GM06990 (cell line): ENCODE measurements at regions not wholly inside any gene's neighbourhood (a gene's known extent, or its start where the extent isn't known, plus 50 kb on each side); places are given as distances from the start of the nearest gene placed in this dataset.

Source experiments
- DNase-seq: peaks from one replicate; pipeline ENCODE4 v3.0.0-alpha.2; 2011; ENCODE audit not compliant: insufficient read length; ENCODE audit errors: extremely low read depth
- H3K27me3 ChIP-seq: replicated peaks from 2 replicates; pipeline ENCODE4 v1.6.0; 2011; ENCODE audit warnings: low read length; ENCODE audit not compliant: control insufficient read depth, insufficient read depth
- H3K36me3 ChIP-seq: 2 replicates; pipeline ENCODE4 v1.5.1; 2011; ENCODE audit warnings: low read length; ENCODE audit not compliant: control insufficient read depth, insufficient read depth
- H3K4me3 ChIP-seq: replicated peaks from 2 replicates; pipeline ENCODE4 v1.5.1; 2011; ENCODE audit warnings: low read depth, mild to moderate bottlenecking, control low read depth, low read length
- CTCF ChIP-seq: IDR thresholded peaks from 2 replicates; pipeline ENCODE4 v1.5.1; 2011; ENCODE audit warnings: low read length, control low read depth, mild to moderate bottlenecking, inconsistent platforms; ENCODE audit not compliant: insufficient read depth, poor library complexity, severe bottlenecking

- TF ChIP-seq CTCF, result no peak
- Histone ChIP-seq H3K4me3 (no peak overlapping the region), H3K36me3 (no peaks in the 10 kb centered on the region), H3K27me3 (no peaks in the 10 kb centered on the region)
- DNase-seq, result no peak
Observed at GRCh38 chr13:89227356-89227755, 1556.2 kb downstream of the SLITRK5 start.

- Histone ChIP-seq H3K36me3 (no peaks in the 10 kb centered on the region), H3K27me3 (no peaks in the 10 kb centered on the region), H3K4me3 (no peak overlapping the region)
- no peak for TF ChIP-seq CTCF
- no peak for DNase-seq
Observed at GRCh38 chr13:89238496-89238895, 1567.3 kb downstream of the SLITRK5 start.

GRCh38 chr13:89239361-89240127 is 1568.4 kb downstream of the SLITRK5 start:
- H3K27me3 ChIP-seq, result no peaks in the 10 kb centered on the region
- H3K4me3 ChIP-seq, result no peak overlapping the region
- H3K36me3 ChIP-seq, result no peaks in the 10 kb centered on the region
- no peak for TF ChIP-seq CTCF
- no peak for DNase-seq

- Histone ChIP-seq H3K36me3 (no peaks in the 10 kb centered on the region), H3K27me3 (no peaks in the 10 kb centered on the region), H3K4me3 (no peak overlapping the region)
- no peak for DNase-seq
- no peak for TF ChIP-seq CTCF
Observed at GRCh38 chr13:89255844-89256406, 1584.8 kb downstream of the SLITRK5 start.

- DNase-seq, result no peak
- no peak for TF ChIP-seq CTCF
- Histone ChIP-seq H3K4me3 (no peak overlapping the region), H3K27me3 (no peaks in the 10 kb centered on the region), H3K36me3 (no peaks in the 10 kb centered on the region)
Observed at GRCh38 chr13:89267734-89268133, 1596.6 kb downstream of the SLITRK5 start.
